Activated B cell treated with CpG ODN at 0.5 μM for 24 hours (primary cell): ENCODE measurements at regions not wholly inside any gene's neighbourhood (a gene's known extent, or its start where the extent isn't known, plus 50 kb on each side); places are given as distances from the start of the nearest gene placed in this dataset.

ENCODE experiments used
- ATAC-seq: fragments of 200-7000 bp; cut with Tn5 transposase; one replicate; pipeline ENCODE4 v1.10.0; 2021; ENCODE audit warnings: low read depth, mild to moderate bottlenecking, moderate library complexity
- CTCF ChIA-PET: fragments of 350-600 bp; sonication (Branson Sonifier 250); formaldehyde crosslinking; loops from one replicate; lab custom pipeline; 2021; ENCODE audit warnings: antibody characterized with exemption; lab: Charles Lee
- POLR2A ChIA-PET: fragments of 350-600 bp; sonication (Branson Sonifier 250); formaldehyde crosslinking; loops from one replicate; lab custom pipeline; 2021; ENCODE audit warnings: antibody characterized with exemption; lab: Charles Lee
- DNase-seq: peaks from one replicate; pipeline ENCODE4 v3.0.0; 2022
- H3K27ac Mint-ChIP-seq: one replicate; pipeline ENCODE4 v1.8.0; 2020; ENCODE audit warnings: mixed read lengths
- H3K27me3 Mint-ChIP-seq: one replicate; pipeline ENCODE4 v1.8.0; 2021; ENCODE audit warnings: mixed read lengths
- H3K36me3 Mint-ChIP-seq: one replicate; pipeline ENCODE4 v1.8.0; 2021; ENCODE audit warnings: low read depth, mixed read lengths
- H3K4me1 Mint-ChIP-seq: one replicate; pipeline ENCODE4 v1.8.0; 2021; ENCODE audit warnings: mixed read lengths
- H3K4me3 Mint-ChIP-seq: one replicate; pipeline ENCODE4 v1.8.0; 2020; ENCODE audit warnings: mild to moderate bottlenecking, mixed read lengths
- H3K9me3 Mint-ChIP-seq: one replicate; pipeline ENCODE4 v1.8.0; 2020; ENCODE audit warnings: mixed read lengths
- CTCF ChIP-seq: fragments of 200-600 bp; IDR thresholded peaks from one replicate; pipeline ENCODE4 v1.8.0; 2022; ENCODE audit warnings: antibody characterized with exemption, mild to moderate bottlenecking
- intact Hi-C: fragments of 100-400 bp; cut with micrococcal nuclease; formaldehyde crosslinking; loops from one replicate; pipeline ENCODE4 v1.15.1; 2024

- intact Hi-C loops, result no loop called here
- no peaks in the 10 kb centered on the region for H3K9me3 Mint-ChIP-seq
- POLR2A ChIA-PET, result no interaction called here
- no peak for TF ChIP-seq CTCF
- no peak overlapping the region for H3K27ac Mint-ChIP-seq
- no peaks in the 10 kb centered on the region for H3K27me3 Mint-ChIP-seq
- H3K4me1 Mint-ChIP-seq, result no peaks in the 10 kb centered on the region
- no peaks in the 10 kb centered on the region for H3K36me3 Mint-ChIP-seq
- CTCF ChIA-PET, result no interaction called here
- no peak overlapping the region for H3K4me3 Mint-ChIP-seq
- DNase-seq, result no peak
- ATAC-seq, result no peak
These were observed 89.8 kb upstream of the PRPS1L1 start for GRCh38 chr7:18117482-18117881.

DNA sequence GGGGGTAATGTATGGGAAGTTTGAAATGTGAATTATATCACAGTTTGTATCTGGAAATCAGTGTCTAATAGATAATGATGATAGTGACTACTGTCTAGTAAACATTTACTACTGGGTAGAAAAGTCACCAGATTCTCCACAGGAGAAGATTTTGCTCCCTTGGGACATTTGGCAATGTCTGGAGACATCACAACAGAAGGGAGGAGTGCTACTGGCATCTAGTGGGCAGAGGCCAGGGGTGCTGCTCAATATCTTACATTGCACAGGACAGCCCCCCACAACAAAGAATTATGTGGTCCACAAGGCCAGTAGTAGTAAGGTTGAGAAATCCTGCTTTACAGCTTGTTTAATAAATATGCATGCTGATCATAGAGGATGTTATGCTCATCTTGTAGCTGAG, 92.3 kb upstream of the PRPS1L1 start:
- CTCF ChIA-PET, result no interaction called here
- no peaks in the 10 kb centered on the region for H3K9me3 Mint-ChIP-seq
- no peaks in the 10 kb centered on the region for H3K36me3 Mint-ChIP-seq
- intact Hi-C loops, result no loop called here
- POLR2A ChIA-PET, result no interaction called here
- no peaks in the 10 kb centered on the region for H3K4me1 Mint-ChIP-seq
- H3K4me3 Mint-ChIP-seq, result no peak overlapping the region
- no peak for TF ChIP-seq CTCF
- DNase-seq (no peak), ATAC-seq (no peak)
- no peak overlapping the region for H3K27ac Mint-ChIP-seq
- H3K27me3 Mint-ChIP-seq, result no peaks in the 10 kb centered on the region

DNA sequence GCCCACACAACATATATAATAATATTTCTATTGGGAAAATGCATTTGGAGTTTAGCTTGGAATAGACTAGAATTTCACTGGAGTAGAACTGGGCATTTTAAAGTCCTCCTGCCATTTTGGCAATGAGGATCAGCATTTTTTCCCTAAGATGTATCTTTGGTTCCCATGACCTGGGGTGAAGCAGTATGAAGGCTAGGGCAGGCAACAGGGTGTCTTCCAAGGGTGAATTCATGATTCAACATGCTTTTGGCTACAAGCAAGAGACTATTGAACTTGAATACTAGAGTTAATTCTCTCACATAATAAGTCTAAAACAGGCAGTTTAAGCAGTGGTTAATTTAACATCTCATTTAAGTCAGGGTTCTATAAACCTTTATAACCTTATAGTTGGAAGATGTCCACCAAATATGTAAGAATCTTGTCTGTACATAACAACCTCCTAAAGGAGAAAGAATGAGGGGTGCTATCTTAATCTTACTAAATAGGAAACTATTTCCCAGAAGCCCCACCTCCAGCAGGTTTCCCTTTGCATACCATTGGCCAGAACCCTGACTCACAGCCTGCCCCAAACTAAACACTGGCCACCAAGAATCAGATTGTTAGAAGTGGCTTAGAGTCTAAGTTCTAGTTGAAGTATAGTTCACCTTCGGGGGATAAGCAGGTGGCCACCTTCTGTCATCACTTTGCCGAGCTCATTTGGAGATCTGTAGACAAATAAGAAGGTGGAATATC, 96.0 kb upstream of the PRPS1L1 start:
- ChIA-PET POLR2A (no interaction called here), CTCF (no interaction called here)
- no peak for TF ChIP-seq CTCF
- Mint-ChIP-seq H3K4me3 (no peak overlapping the region), H3K4me1 (no peaks in the 10 kb centered on the region), H3K27me3 (peaks cover under 1% of the 10 kb centered on the region), H3K36me3 (no peaks in the 10 kb centered on the region), H3K9me3 (no peaks in the 10 kb centered on the region), H3K27ac (no peak overlapping the region)
- intact Hi-C loops, result no loop called here
- ATAC-seq (no peak), DNase-seq (no peak)

- Mint-ChIP-seq H3K4me3 (no peak overlapping the region), H3K27me3 (peaks cover 2% of the 10 kb centered on the region), H3K4me1 (no peaks in the 10 kb centered on the region), H3K27ac (no peak overlapping the region), H3K9me3 (no peaks in the 10 kb centered on the region), H3K36me3 (no peaks in the 10 kb centered on the region)
- no peak for TF ChIP-seq CTCF
- ATAC-seq (no peak), DNase-seq (no peak)
- POLR2A ChIA-PET, result no interaction called here
- CTCF ChIA-PET, result no interaction called here
- intact Hi-C loops, result no loop called here
These were observed 97.8 kb upstream of the PRPS1L1 start for GRCh38 chr7:18125476-18125875.

DNA sequence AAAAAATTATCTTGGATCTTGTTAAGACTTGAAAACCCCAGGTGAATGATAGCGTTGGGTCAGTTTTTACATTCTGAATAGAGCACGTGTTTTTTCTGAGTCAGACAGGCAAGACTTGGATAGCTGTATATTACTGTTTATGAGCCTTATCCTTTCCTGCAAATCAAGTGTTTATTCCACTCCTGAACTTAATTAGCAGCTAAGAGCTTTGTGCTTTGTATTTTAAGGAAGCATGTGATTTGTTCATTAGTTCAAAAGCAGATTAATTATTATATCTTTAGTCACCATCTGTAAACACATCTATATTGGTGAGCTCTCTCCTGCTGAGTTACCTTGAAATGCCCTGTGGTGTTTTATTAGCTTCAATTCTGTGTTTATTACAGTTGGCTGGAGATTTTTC, 98.6 kb upstream of the PRPS1L1 start:
- no peak overlapping the region for H3K27ac Mint-ChIP-seq
- ChIA-PET POLR2A (no interaction called here), CTCF (no interaction called here)
- no peaks in the 10 kb centered on the region for H3K36me3 Mint-ChIP-seq
- intact Hi-C loops, result no loop called here
- no peak for DNase-seq
- no peak overlapping the region for H3K4me3 Mint-ChIP-seq
- TF ChIP-seq CTCF, result no peak
- peaks cover 2% of the 10 kb centered on the region for H3K27me3 Mint-ChIP-seq
- no peaks in the 10 kb centered on the region for H3K9me3 Mint-ChIP-seq
- no peaks in the 10 kb centered on the region for H3K4me1 Mint-ChIP-seq
- no peak for ATAC-seq
